Prostate gland (tissue), 2 donors: ENCODE measurements at regions not wholly inside any gene's neighbourhood (a gene's known extent, or its start where the extent isn't known, plus 50 kb on each side); places are given as distances from the start of the nearest gene placed in this dataset.

ENCODE experiments used
- DNase-seq: peaks from one replicate; pipeline ENCODE4 v3.0.0-alpha.2; 2019; ENCODE audit warnings: low spot score
- H3K27ac ChIP-seq, 2 donors: fragments of 200-600 bp; sonication (generic); 2 replicates each; pipeline ENCODE4 v1.5.1; 2017 to 2019
- H3K27me3 ChIP-seq: fragments of 200-600 bp; sonication (generic); replicated peaks from 2 replicates; pipeline ENCODE4 v1.5.1; 2019; ENCODE audit not compliant: insufficient read depth
- H3K36me3 ChIP-seq, 2 donors: fragments of 200-600 bp; sonication (generic); 1 replicate in 1 of 2; 2 replicates in 1 of 2; pipeline versions ENCODE4 v1.5.1 to v1.8.1; 2017 to 2019
- H3K4me1 ChIP-seq: fragments of 200-600 bp; sonication (generic); replicated peaks from 2 replicates; pipeline ENCODE4 v1.5.1; 2019
- H3K4me3 ChIP-seq, 2 donors: fragments of 200-600 bp; sonication (generic); 2 replicates each; pipeline ENCODE4 v1.5.1; 2017 to 2019
- H3K9me3 ChIP-seq: fragments of 200-600 bp; sonication (generic); 2 replicates; pipeline ENCODE4 v1.5.1; 2017
- POLR2A ChIP-seq: fragments of 450-650 bp; IDR thresholded peaks from one replicate; pipeline ENCODE4 v1.6.1; 2016; ENCODE audit warnings: antibody characterized with exemption, mild to moderate bottlenecking
- POLR2AphosphoS5 ChIP-seq: sonication (generic); formaldehyde crosslinking; IDR thresholded peaks from one replicate; pipeline ENCODE4 v1.6.1; 2017; ENCODE audit warnings: antibody characterized with exemption
- WGBS: methylation state at CpG from one replicate; pipeline ENCODE4 v1.1.5; 2018; 5-methylcytosine and 5-hydroxymethylcytosine counted together
- intact Hi-C: fragments of 100-400 bp; cut with DNase I; formaldehyde crosslinking; loops from one replicate; pipeline ENCODE4 v1.14.2; 2022
- TF ChIP-seq, protein P1 (sequence below), 4 experiments: fragments of 200-600 bp in 2 of 4; fragments of 450-650 bp in 2 of 4; sonication (generic) in 2 of 4; IDR thresholded peaks; 1 replicate in 3 of 4; 2 replicates in 1 of 4; pipeline ENCODE4 v1.5.1; 2016 to 2019; ENCODE audit warnings: antibody characterized with exemption in 4 of 4, mild to moderate bottlenecking in 2 of 4, moderate library complexity in 2 of 4

GRCh38 chr10:4532467-4532866, 293.5 kb upstream of the AKR1E2 start:
- intact Hi-C loops: no loop called here
- Histone ChIP-seq H3K36me3 (no peaks in the 10 kb centered on the region), H3K4me3 (no peak overlapping the region), H3K4me1 (no peaks in the 10 kb centered on the region), H3K9me3 (no peaks in the 10 kb centered on the region), H3K27ac (peak overlapping the region in 1 of 2 donors; percentile 1), H3K27me3 (no peaks in the 10 kb centered on the region)
- TF ChIP-seq POLR2A (no peak), POLR2AphosphoS5 (no peak)
- TF ChIP-seq, protein P1, sequence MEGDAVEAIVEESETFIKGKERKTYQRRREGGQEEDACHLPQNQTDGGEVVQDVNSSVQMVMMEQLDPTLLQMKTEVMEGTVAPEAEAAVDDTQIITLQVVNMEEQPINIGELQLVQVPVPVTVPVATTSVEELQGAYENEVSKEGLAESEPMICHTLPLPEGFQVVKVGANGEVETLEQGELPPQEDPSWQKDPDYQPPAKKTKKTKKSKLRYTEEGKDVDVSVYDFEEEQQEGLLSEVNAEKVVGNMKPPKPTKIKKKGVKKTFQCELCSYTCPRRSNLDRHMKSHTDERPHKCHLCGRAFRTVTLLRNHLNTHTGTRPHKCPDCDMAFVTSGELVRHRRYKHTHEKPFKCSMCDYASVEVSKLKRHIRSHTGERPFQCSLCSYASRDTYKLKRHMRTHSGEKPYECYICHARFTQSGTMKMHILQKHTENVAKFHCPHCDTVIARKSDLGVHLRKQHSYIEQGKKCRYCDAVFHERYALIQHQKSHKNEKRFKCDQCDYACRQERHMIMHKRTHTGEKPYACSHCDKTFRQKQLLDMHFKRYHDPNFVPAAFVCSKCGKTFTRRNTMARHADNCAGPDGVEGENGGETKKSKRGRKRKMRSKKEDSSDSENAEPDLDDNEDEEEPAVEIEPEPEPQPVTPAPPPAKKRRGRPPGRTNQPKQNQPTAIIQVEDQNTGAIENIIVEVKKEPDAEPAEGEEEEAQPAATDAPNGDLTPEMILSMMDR (IDR thresholded peaks at IDR 0.05): no peak
- 35% methylated on average over 3 of the region's 3 CpGs for WGBS
- no peak for DNase-seq

DNA sequence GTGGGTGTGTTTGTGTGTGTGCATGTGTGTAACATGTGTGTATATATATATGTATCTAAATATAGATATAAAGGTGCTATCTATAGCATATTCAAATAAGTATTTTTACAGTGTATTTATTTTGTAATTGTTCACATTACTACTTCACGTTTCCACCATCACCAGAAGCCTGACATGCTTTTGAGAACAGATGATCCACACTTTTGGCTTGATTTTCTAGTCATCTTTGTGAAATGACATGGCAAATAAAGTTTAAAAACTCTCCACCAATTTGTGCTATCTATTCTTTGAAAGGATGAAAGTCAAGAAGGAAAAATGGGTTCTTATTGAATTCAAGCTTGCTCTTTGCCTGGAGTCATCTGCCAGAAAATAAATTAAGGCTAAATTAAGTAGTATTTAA, 294.0 kb upstream of the AKR1E2 start:
- intact Hi-C loops: no loop called here
- WGBS: 61% methylated on average over 1 of the region's 1 CpG
- H3K4me3 ChIP-seq: no peak overlapping the region

DNA sequence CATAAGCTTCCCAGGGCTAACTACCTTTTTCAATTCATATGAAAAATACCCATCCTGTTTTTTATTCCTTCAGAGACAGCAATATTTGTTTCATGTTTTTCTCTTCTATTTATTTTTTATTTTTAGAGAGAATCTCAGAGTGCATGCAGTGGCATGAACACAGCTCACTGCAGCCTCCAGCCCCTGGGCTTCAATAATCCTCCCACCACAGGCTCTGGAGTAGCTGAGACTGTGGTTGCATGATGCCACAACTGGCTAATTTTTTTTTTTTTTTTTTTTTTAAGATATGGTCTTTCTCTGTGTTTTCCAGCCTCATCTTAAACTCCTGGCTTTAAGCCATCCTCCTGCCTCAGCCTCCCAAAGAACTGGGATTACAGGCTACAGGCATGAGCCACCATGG, 296.7 kb upstream of the AKR1E2 start:
- Histone ChIP-seq H3K9me3 (no peaks in the 10 kb centered on the region), H3K36me3 (no peaks in the 10 kb centered on the region), H3K4me1 (no peaks in the 10 kb centered on the region), H3K27ac (no peak overlapping the region), H3K4me3 (no peak overlapping the region), H3K27me3 (no peaks in the 10 kb centered on the region)
- intact Hi-C loops: no loop called here
- TF ChIP-seq POLR2AphosphoS5: no peak
- no peak for TF ChIP-seq POLR2A
- TF ChIP-seq, protein P1 (IDR thresholded peaks at IDR 0.05): no peak
- no peak for DNase-seq

More for the DNA sequence above, 294.0 kb upstream of the AKR1E2 start:
- Histone ChIP-seq H3K27me3 (no peaks in the 10 kb centered on the region), H3K4me1 (no peaks in the 10 kb centered on the region), H3K9me3 (no peaks in the 10 kb centered on the region), H3K36me3 (no peaks in the 10 kb centered on the region), H3K27ac (peak overlapping the region in 1 of 2 donors; percentile 1)
- TF ChIP-seq, protein P1 (IDR thresholded peaks at IDR 0.05): no peak
- TF ChIP-seq POLR2A (no peak), POLR2AphosphoS5 (no peak)
- no peak for DNase-seq

DNA sequence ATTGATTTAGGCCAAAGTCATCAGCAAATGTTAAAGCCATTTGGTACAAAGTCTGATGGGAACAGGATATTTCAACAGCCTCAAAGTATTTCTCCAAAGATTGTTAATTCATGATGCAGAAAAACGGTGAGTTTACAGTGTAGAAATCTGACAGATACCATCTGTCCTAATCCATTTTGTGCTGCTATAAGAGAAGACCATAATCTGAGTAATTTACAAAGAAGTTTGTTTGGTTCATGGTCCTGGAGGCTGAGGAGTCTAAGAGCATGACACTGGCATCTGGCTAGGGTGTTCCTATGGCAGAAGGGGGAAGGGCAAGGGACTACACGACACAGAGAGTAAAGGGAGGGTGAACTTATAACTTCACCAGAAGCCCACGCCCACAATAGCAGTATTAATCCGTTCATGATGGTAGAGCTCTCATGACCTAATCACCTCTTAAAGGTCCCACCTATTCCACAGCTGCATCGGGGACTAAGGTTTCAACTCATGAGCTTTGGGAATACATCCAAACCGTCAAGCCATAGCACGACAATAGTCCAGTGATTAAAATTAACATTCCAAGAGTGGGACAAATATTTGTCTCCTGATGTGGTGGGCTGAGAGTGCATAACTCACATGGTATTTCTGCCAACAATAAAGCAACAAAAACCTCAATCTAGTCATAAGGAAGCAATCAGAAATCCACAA, 298.6 kb upstream of the AKR1E2 start:
- no peak for DNase-seq
- Histone ChIP-seq H3K4me1 (no peaks in the 10 kb centered on the region), H3K36me3 (no peaks in the 10 kb centered on the region), H3K27me3 (no peaks in the 10 kb centered on the region), H3K27ac (no peak overlapping the region), H3K9me3 (no peaks in the 10 kb centered on the region), H3K4me3 (no peak overlapping the region)
- TF ChIP-seq POLR2A (no peak), POLR2AphosphoS5 (no peak)
- TF ChIP-seq, protein P1 (IDR thresholded peaks at IDR 0.05): no peak
- WGBS: 59% methylated on average over 7 of the region's 7 CpGs
- intact Hi-C loops: no loop called here

DNA sequence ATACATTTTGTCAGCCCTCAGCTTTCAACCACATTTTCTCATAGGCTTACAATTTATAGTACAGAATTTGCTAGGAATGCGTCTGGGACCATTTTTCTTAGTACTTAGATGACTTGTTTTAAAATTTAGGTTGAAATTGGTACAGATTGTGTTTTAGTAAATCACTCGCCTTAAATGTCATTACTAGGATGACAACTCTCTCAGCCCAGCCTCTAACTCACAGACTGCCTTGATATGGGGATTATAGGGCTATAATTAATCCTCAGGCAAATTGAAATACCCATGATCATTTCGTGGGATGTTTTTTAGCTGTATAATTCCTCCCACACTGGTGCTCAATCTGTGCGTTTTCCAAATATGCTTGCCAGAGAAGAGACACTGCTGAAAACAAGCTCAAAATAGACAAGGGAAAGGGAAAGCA, 299.7 kb upstream of the AKR1E2 start:
- Histone ChIP-seq H3K9me3 (no peaks in the 10 kb centered on the region), H3K27ac (no peak overlapping the region), H3K4me3 (no peak overlapping the region), H3K4me1 (no peaks in the 10 kb centered on the region), H3K36me3 (no peaks in the 10 kb centered on the region), H3K27me3 (no peaks in the 10 kb centered on the region)
- intact Hi-C loops: no loop called here
- 62% methylated on average over 4 of the region's 4 CpGs for WGBS
- DNase-seq: no peak
- TF ChIP-seq, protein P1 (IDR thresholded peaks at IDR 0.05): no peak
- TF ChIP-seq POLR2A: no peak
- no peak for TF ChIP-seq POLR2AphosphoS5
